NB4 (cell line): ENCODE measurements at regions not wholly inside any gene's neighbourhood (a gene's known extent, or its start where the extent isn't known, plus 50 kb on each side); places are given as distances from the start of the nearest gene placed in this dataset.

Experiments used
- POLR2A ChIP-seq: IDR thresholded peaks from 2 replicates; pipeline ENCODE4 v1.6.1; 2011; ENCODE audit warnings: mild to moderate bottlenecking; ENCODE audit not compliant: insufficient read length; ENCODE audit errors: extremely low read depth
- TF ChIP-seq, protein P1 (sequence below): IDR thresholded peaks from one replicate; pipeline ENCODE4 v1.5.1; 2012; ENCODE audit warnings: low read depth, low read length

DNA sequence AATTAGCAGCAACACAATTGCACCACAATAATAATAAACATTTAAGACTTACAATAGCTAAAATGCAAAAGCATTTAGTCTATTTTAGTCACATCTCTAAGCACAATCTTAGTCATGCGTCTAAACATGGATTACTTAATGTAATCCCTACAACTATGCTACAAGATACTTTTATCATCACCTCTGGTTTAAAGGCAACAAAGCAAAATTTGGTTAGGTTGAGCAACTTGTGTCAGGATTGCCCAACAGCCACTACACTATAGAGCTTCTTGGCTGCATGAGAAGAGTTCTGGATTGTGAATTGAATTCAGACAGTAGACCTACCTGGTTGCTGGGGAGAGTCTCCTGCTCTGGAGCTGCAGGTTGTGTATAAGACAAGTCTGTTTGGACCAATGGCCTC is 146.5 kb upstream of the PUDP start:
- TF ChIP-seq, protein P1, sequence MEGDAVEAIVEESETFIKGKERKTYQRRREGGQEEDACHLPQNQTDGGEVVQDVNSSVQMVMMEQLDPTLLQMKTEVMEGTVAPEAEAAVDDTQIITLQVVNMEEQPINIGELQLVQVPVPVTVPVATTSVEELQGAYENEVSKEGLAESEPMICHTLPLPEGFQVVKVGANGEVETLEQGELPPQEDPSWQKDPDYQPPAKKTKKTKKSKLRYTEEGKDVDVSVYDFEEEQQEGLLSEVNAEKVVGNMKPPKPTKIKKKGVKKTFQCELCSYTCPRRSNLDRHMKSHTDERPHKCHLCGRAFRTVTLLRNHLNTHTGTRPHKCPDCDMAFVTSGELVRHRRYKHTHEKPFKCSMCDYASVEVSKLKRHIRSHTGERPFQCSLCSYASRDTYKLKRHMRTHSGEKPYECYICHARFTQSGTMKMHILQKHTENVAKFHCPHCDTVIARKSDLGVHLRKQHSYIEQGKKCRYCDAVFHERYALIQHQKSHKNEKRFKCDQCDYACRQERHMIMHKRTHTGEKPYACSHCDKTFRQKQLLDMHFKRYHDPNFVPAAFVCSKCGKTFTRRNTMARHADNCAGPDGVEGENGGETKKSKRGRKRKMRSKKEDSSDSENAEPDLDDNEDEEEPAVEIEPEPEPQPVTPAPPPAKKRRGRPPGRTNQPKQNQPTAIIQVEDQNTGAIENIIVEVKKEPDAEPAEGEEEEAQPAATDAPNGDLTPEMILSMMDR: no peak
- no peak for TF ChIP-seq POLR2A
